Calu3 (cell line): ENCODE measurements at regions not wholly inside any gene's neighbourhood (a gene's known extent, or its start where the extent isn't known, plus 50 kb on each side); places are given as distances from the start of the nearest gene placed in this dataset.

Experiments used
- BruUV-seq: library from RNA; stranded (reverse); fragments of 400-500 nt; replicated peaks from 2 replicates; lab custom pipeline; 2021; lab: Mats Ljungman, UMichigan
- CTCF ChIA-PET: fragments of 300-600 bp; sonication (Branson Sonifier 250); formaldehyde crosslinking; loops from one replicate; lab custom pipeline; 2022; ENCODE audit warnings: antibody characterized with exemption; lab: Charles Lee
- DNase-seq: peaks from one replicate; pipeline ENCODE4 v3.0.0; 2022
- H3K27ac Mint-ChIP-seq: one replicate; pipeline ENCODE4 v1.8.0; 2022; ENCODE audit warnings: mixed read lengths; ENCODE audit not compliant: unreplicated experiment
- H3K27me3 Mint-ChIP-seq: one replicate; pipeline ENCODE4 v1.8.0; 2022; ENCODE audit warnings: mixed read lengths; ENCODE audit not compliant: unreplicated experiment
- H3K36me3 Mint-ChIP-seq: one replicate; pipeline ENCODE4 v1.8.0; 2022; ENCODE audit warnings: mild to moderate bottlenecking, moderate library complexity, mixed read lengths; ENCODE audit not compliant: insufficient read depth, unreplicated experiment
- H3K4me1 Mint-ChIP-seq: one replicate; pipeline ENCODE4 v1.8.0; 2022; ENCODE audit warnings: mild to moderate bottlenecking, low read depth, mixed read lengths; ENCODE audit not compliant: unreplicated experiment
- H3K4me3 Mint-ChIP-seq: one replicate; pipeline ENCODE4 v1.8.0; 2022; ENCODE audit warnings: mild to moderate bottlenecking, low read depth, moderate library complexity, mixed read lengths; ENCODE audit not compliant: unreplicated experiment
- H3K9me3 Mint-ChIP-seq: one replicate; pipeline ENCODE4 v1.8.0; 2022; ENCODE audit warnings: low read depth, mixed read lengths; ENCODE audit not compliant: unreplicated experiment
- CTCF ChIP-seq: fragments of 200-600 bp; IDR thresholded peaks from one replicate; pipeline ENCODE4 v1.8.0; 2022; ENCODE audit warnings: antibody characterized with exemption; ENCODE audit not compliant: unreplicated experiment
- intact Hi-C: fragments of 100-400 bp; cut with micrococcal nuclease; formaldehyde crosslinking; loops from one replicate; pipeline ENCODE4 v1.10.0; 2022; ENCODE audit not compliant: unreplicated experiment

- intact Hi-C loops: no loop called here
- no peak overlapping the region for H3K4me3 Mint-ChIP-seq
- H3K9me3 Mint-ChIP-seq: no peaks in the 10 kb centered on the region
- CTCF ChIA-PET: no interaction called here
- peaks cover 8% of the 10 kb centered on the region for H3K4me1 Mint-ChIP-seq
- H3K27ac Mint-ChIP-seq: no peak overlapping the region
- no peak for DNase-seq
- no peaks in the 10 kb centered on the region for H3K27me3 Mint-ChIP-seq
- BruUV-seq: no TSS peak
- no peaks in the 10 kb centered on the region for H3K36me3 Mint-ChIP-seq
- no peak for TF ChIP-seq CTCF
Measured at GRCh38 chr13:36570489-36570888, 103.3 kb upstream of the SERTM1 start.

- CTCF ChIA-PET: no interaction called here
- H3K4me1 Mint-ChIP-seq: peaks cover 8% of the 10 kb centered on the region
- H3K9me3 Mint-ChIP-seq: no peaks in the 10 kb centered on the region
- no peak overlapping the region for H3K4me3 Mint-ChIP-seq
- intact Hi-C loops: no loop called here
- BruUV-seq: no TSS peak
- no peaks in the 10 kb centered on the region for H3K36me3 Mint-ChIP-seq
- DNase-seq: no peak
- no peaks in the 10 kb centered on the region for H3K27me3 Mint-ChIP-seq
- no peak for TF ChIP-seq CTCF
- H3K27ac Mint-ChIP-seq: no peak overlapping the region
Measured at GRCh38 chr13:36571444-36571843, 102.4 kb upstream of the SERTM1 start.

- H3K4me3 Mint-ChIP-seq: no peak overlapping the region
- no peaks in the 10 kb centered on the region for H3K9me3 Mint-ChIP-seq
- intact Hi-C loops: no loop called here
- no peaks in the 10 kb centered on the region for H3K36me3 Mint-ChIP-seq
- H3K27me3 Mint-ChIP-seq: peaks cover 37% of the 10 kb centered on the region
- TF ChIP-seq CTCF: no peak
- no peak overlapping the region for H3K27ac Mint-ChIP-seq
- CTCF ChIA-PET: no interaction called here
- no peaks in the 10 kb centered on the region for H3K4me1 Mint-ChIP-seq
- no TSS peak for BruUV-seq
- DNase-seq: no peak
Measured at GRCh38 chr13:36582977-36583376, 90.8 kb upstream of the SERTM1 start.

GRCh38 chr13:36599641-36600040 is 74.2 kb upstream of the SERTM1 start:
- H3K27me3 Mint-ChIP-seq: no peaks in the 10 kb centered on the region
- TF ChIP-seq CTCF: no peak
- intact Hi-C loops: no loop called here
- no peaks in the 10 kb centered on the region for H3K4me1 Mint-ChIP-seq
- no peaks in the 10 kb centered on the region for H3K9me3 Mint-ChIP-seq
- DNase-seq: no peak
- CTCF ChIA-PET: no interaction called here
- BruUV-seq: no TSS peak
- no peak overlapping the region for H3K27ac Mint-ChIP-seq
- no peak overlapping the region for H3K4me3 Mint-ChIP-seq
- H3K36me3 Mint-ChIP-seq: no peaks in the 10 kb centered on the region
